Adrenal gland (tissue), 5 donors: ENCODE measurements at regions not wholly inside any gene's neighbourhood (a gene's known extent, or its start where the extent isn't known, plus 50 kb on each side); places are given as distances from the start of the nearest gene placed in this dataset.

Experiments used
- POLR2A ChIP-seq, 2 donors: fragments of 450-650 bp; IDR thresholded peaks; one replicate each; pipeline ENCODE4 v1.6.1; 2017; ENCODE audit warnings: antibody characterized with exemption in 2 of 2, mild to moderate bottlenecking in 2 of 2, moderate library complexity in 1 of 2
- TF ChIP-seq, protein P1 (sequence below), 6 experiments: fragments of 450-650 bp in 4 of 6; fragments of 200-600 bp in 2 of 6; sonication (generic) in 1 of 6; IDR thresholded peaks; 1 replicate in 5 of 6; 2 replicates in 1 of 6; pipeline versions ENCODE4 v1.5.1 to v1.8.0; 2016 to 2021; ENCODE audit warnings: antibody characterized with exemption in 6 of 6, mild to moderate bottlenecking in 2 of 6, moderate library complexity in 1 of 6
- donor health status: DM: no; HTN: no; CAD: no.

DNA sequence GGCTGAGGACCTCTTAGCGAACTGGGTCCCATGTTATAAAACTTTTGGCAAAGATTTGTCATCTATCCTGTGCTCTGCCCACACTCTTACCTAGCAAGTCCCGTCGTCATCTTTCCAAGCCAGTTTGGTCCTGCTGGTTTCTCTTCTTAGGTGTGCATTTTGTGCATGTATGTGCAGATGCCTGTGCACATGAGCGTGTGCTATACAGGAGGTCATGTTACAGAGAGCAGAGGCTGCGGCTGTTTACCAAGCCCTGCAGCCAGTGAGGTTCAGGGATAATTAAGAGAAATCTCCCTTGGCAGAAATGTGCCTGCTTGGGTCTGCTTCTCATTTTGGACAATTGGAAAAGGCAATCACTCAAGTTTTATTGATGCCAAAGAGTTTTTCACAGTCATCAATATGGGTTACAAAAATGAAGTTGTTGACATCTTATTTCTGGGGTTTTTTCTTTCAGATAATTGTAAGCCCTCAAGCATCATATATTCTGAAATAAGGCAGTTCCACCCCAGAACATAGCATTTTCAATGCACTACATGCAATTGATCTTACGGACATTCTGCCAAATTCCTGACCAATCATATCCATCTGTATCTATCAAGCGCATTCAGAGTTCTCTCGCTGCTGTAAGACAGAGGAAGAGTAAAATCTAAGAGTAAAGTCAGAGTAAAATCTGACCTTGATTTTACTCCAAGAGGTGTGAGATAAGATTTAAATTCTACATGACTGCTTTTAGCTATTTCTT, 361.4 kb upstream of the ZNF32 start:
- no peak for TF ChIP-seq POLR2A (IDR thresholded peaks at IDR 0.05)
- TF ChIP-seq, protein P1, sequence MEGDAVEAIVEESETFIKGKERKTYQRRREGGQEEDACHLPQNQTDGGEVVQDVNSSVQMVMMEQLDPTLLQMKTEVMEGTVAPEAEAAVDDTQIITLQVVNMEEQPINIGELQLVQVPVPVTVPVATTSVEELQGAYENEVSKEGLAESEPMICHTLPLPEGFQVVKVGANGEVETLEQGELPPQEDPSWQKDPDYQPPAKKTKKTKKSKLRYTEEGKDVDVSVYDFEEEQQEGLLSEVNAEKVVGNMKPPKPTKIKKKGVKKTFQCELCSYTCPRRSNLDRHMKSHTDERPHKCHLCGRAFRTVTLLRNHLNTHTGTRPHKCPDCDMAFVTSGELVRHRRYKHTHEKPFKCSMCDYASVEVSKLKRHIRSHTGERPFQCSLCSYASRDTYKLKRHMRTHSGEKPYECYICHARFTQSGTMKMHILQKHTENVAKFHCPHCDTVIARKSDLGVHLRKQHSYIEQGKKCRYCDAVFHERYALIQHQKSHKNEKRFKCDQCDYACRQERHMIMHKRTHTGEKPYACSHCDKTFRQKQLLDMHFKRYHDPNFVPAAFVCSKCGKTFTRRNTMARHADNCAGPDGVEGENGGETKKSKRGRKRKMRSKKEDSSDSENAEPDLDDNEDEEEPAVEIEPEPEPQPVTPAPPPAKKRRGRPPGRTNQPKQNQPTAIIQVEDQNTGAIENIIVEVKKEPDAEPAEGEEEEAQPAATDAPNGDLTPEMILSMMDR (IDR thresholded peaks at IDR 0.05), result no peak
